HG02840 (cell line): ENCODE measurements at regions not wholly inside any gene's neighbourhood (a gene's known extent, or its start where the extent isn't known, plus 50 kb on each side); places are given as distances from the start of the nearest gene placed in this dataset.

ENCODE experiments used
- ATAC-seq: cut with Tn5 transposase; IDR thresholded peaks from one replicate; pipeline ENCODE4 v1.9.1; 2021; ENCODE audit warnings: mild to moderate bottlenecking, moderate library complexity, moderate number of reproducible peaks; ENCODE audit not compliant: unreplicated experiment, low FRiP score

- ATAC-seq, result no peak
Measured at GRCh38 chr15:94882071-94882712, 650.8 kb downstream of the MCTP2 start.

GRCh38 chr15:94887391-94887790, 656.0 kb downstream of the MCTP2 start:
- ATAC-seq, result no peak

- ATAC-seq, result no peak
Measured at GRCh38 chr15:94889153-94889552, 657.8 kb downstream of the MCTP2 start.

GRCh38 chr15:94893091-94893490, 661.7 kb downstream of the MCTP2 start:
- ATAC-seq, result no peak

GRCh38 chr15:94894056-94894455, 662.7 kb downstream of the MCTP2 start:
- no peak for ATAC-seq

GRCh38 chr15:94909510-94909909, 678.1 kb downstream of the MCTP2 start:
- ATAC-seq, result no peak

GRCh38 chr15:94910166-94910565, 678.8 kb downstream of the MCTP2 start:
- no peak for ATAC-seq

- no peak for ATAC-seq
Measured at GRCh38 chr15:94912760-94913159, 681.4 kb downstream of the MCTP2 start.

GRCh38 chr15:94917068-94917467, 685.7 kb downstream of the MCTP2 start:
- ATAC-seq, result no peak

GRCh38 chr15:94921936-94922335, 690.6 kb downstream of the MCTP2 start:
- ATAC-seq, result no peak

- ATAC-seq, result no peak
Measured at GRCh38 chr15:94924057-94924456, 692.7 kb downstream of the MCTP2 start.

- ATAC-seq, result no peak
Measured at GRCh38 chr15:94924971-94925598, 693.7 kb downstream of the MCTP2 start.

- ATAC-seq, result no peak
Measured at GRCh38 chr15:94925680-94926079, 694.3 kb downstream of the MCTP2 start.

GRCh38 chr15:94927003-94927402, 695.6 kb downstream of the MCTP2 start:
- ATAC-seq, result no peak

GRCh38 chr15:94929282-94929681, 697.9 kb downstream of the MCTP2 start:
- no peak for ATAC-seq

GRCh38 chr15:94930441-94930840, 699.1 kb downstream of the MCTP2 start:
- no peak for ATAC-seq

- no peak for ATAC-seq
Measured at GRCh38 chr15:94930960-94931359, 699.6 kb downstream of the MCTP2 start.

GRCh38 chr15:94934440-94934839, 703.1 kb downstream of the MCTP2 start:
- ATAC-seq, result no peak

- no peak for ATAC-seq
Measured at GRCh38 chr15:94937242-94937641, 705.9 kb downstream of the MCTP2 start.

GRCh38 chr15:94943888-94944287, 712.5 kb downstream of the MCTP2 start:
- ATAC-seq, result no peak

- no peak for ATAC-seq
Measured at GRCh38 chr15:94951538-94951937, 720.2 kb downstream of the MCTP2 start.

- ATAC-seq, result no peak
Measured at GRCh38 chr15:94963953-94964352, 732.6 kb downstream of the MCTP2 start.
